IMR-90 (cell line): ENCODE measurements at regions not wholly inside any gene's neighbourhood (a gene's known extent, or its start where the extent isn't known, plus 50 kb on each side); places are given as distances from the start of the nearest gene placed in this dataset.

Source experiments
- ATAC-seq: fragments of 200-7000 bp; cut with Tn5 transposase; 2 replicates; pipeline ENCODE4 v1.9.1; 2020; ENCODE audit warnings: low read depth, mild to moderate bottlenecking, moderate library complexity
- BruUV-seq: library from RNA; stranded (reverse); fragments of 400-500 nt; replicated peaks from 2 replicates; lab custom pipeline; 2021; lab: Mats Ljungman, UMichigan
- CTCF ChIA-PET: fragments of 300-600 bp; formaldehyde crosslinking; extraction: SDS; loops from one replicate; lab custom pipeline; 2021; ENCODE audit warnings: antibody characterized with exemption; lab: Yijun Ruan, JAX
- POLR2A ChIA-PET: fragments of 300-600 bp; sonication (Branson Sonifier 250); formaldehyde crosslinking; loops from one replicate; lab custom pipeline; 2022; ENCODE audit warnings: antibody characterized with exemption; ENCODE audit not compliant: unreplicated experiment; lab: Charles Lee
- DNase-seq: peaks from one replicate; pipeline ENCODE4 v3.0.0; 2013
- H2AFZ ChIP-seq: replicated peaks from 2 replicates; pipeline ENCODE3; 2013; ENCODE audit warnings: low read length, mild to moderate bottlenecking; ENCODE audit not compliant: poor library complexity
- H2AK5ac ChIP-seq: 2 replicates; pipeline ENCODE4 v1.6.1; 2013; ENCODE audit warnings: low read depth, low read length, inconsistent platforms
- H2AK9ac ChIP-seq: replicated peaks from 2 replicates; pipeline ENCODE3; 2013; ENCODE audit warnings: mild to moderate bottlenecking, low read depth, low read length, moderate library complexity; ENCODE audit not compliant: poor library complexity
- H2BK120ac ChIP-seq: 2 replicates; pipeline ENCODE4 v1.6.1; 2013; ENCODE audit warnings: low read depth, low read length, inconsistent platforms
- H2BK15ac ChIP-seq: 3 replicates; pipeline ENCODE4 v1.6.1; 2013; ENCODE audit warnings: low read depth, low read length, inconsistent platforms
- H2BK20ac ChIP-seq: 2 replicates; pipeline ENCODE4 v1.6.1; 2013; ENCODE audit warnings: low read depth, mild to moderate bottlenecking, inconsistent platforms, low read length, moderate library complexity
- H2BK5ac ChIP-seq: 2 replicates; pipeline ENCODE4 v1.6.1; 2013; ENCODE audit warnings: mild to moderate bottlenecking, low read depth, low read length, inconsistent platforms; ENCODE audit not compliant: poor library complexity, severe bottlenecking
- H3K14ac ChIP-seq: replicated peaks from 2 replicates; pipeline ENCODE4 v1.6.1; 2013; ENCODE audit warnings: low read depth, low read length, inconsistent platforms
- H3K18ac ChIP-seq: 2 replicates; pipeline ENCODE4 v1.6.1; 2013; ENCODE audit warnings: low read depth, low read length, control low read depth
- H3K23ac ChIP-seq: 2 replicates; pipeline ENCODE4 v1.6.1; 2013; ENCODE audit warnings: low read depth, low read length, inconsistent platforms
- H3K27ac ChIP-seq: 2 replicates; pipeline ENCODE4 v1.5.1; 2013; ENCODE audit warnings: mild to moderate bottlenecking, control low read depth, low read length; ENCODE audit not compliant: insufficient read depth
- H3K27me3 ChIP-seq: 2 replicates; pipeline ENCODE4 v1.6.1; 2013; ENCODE audit warnings: low read length; ENCODE audit not compliant: control insufficient read depth, insufficient read depth
- H3K36me3 ChIP-seq: 2 replicates; pipeline ENCODE4 v1.6.1; 2013; ENCODE audit warnings: low read length, mixed read lengths; ENCODE audit not compliant: control insufficient read depth, insufficient read depth
- H3K4ac ChIP-seq: 2 replicates; pipeline ENCODE4 v1.6.1; 2013; ENCODE audit warnings: low read depth, low read length, inconsistent platforms
- H3K4me1 ChIP-seq: 2 replicates; pipeline ENCODE4 v1.6.1; 2013; ENCODE audit warnings: low read length, mixed read lengths; ENCODE audit not compliant: control insufficient read depth, insufficient read depth
- H3K4me2 ChIP-seq: 2 replicates; pipeline ENCODE4 v1.6.1; 2013; ENCODE audit warnings: low read depth, mild to moderate bottlenecking, control low read depth, low read length, moderate library complexity
- H3K4me3 ChIP-seq: 2 replicates; pipeline ENCODE4 v1.5.1; 2013; ENCODE audit warnings: low read depth, mild to moderate bottlenecking, control low read depth, low read length, moderate library complexity; ENCODE audit not compliant: insufficient read depth
- H3K56ac ChIP-seq: 2 replicates; pipeline ENCODE4 v1.6.1; 2013; ENCODE audit warnings: low read length, inconsistent platforms; ENCODE audit not compliant: insufficient read depth; ENCODE audit errors: extremely low read depth
- H3K79me1 ChIP-seq, 2 experiments: 2 replicates each; pipeline ENCODE4 v1.6.1; 2013; ENCODE audit warnings: low read length in 2 of 2, inconsistent platforms in 1 of 2, low read depth in 1 of 2
- H3K9ac ChIP-seq: 2 replicates; pipeline ENCODE4 v1.6.1; 2013; ENCODE audit warnings: low read depth, low read length, control low read depth
- H3K9me1 ChIP-seq: 2 replicates; pipeline ENCODE4 v1.6.1; 2013; ENCODE audit warnings: low read length, inconsistent platforms; ENCODE audit not compliant: insufficient read depth
- H3K9me3 ChIP-seq: 2 replicates; pipeline ENCODE4 v1.6.1; 2013; ENCODE audit warnings: low read length; ENCODE audit not compliant: control insufficient read depth, insufficient read depth
- H4K20me1 ChIP-seq: 2 replicates; pipeline ENCODE4 v1.6.1; 2013; ENCODE audit warnings: low read length, inconsistent platforms; ENCODE audit not compliant: insufficient read depth
- H4K5ac ChIP-seq: 2 replicates; pipeline ENCODE4 v1.6.1; 2013; ENCODE audit warnings: mild to moderate bottlenecking, low read depth, low read length, control low read depth
- H4K8ac ChIP-seq, 2 experiments: 2 replicates each; pipeline ENCODE4 v1.6.1; 2013; ENCODE audit warnings: low read depth in 2 of 2, low read length in 2 of 2, control low read depth in 1 of 2, inconsistent platforms in 1 of 2
- H4K91ac ChIP-seq: 2 replicates; pipeline ENCODE4 v1.6.1; 2013; ENCODE audit warnings: low read depth, low read length, inconsistent platforms; ENCODE audit not compliant: insufficient read depth
- BHLHE40 ChIP-seq: fragments of 150-350 bp; IDR thresholded peaks from 2 replicates; pipeline ENCODE4 v1.6.1; 2016; ENCODE audit warnings: mild to moderate bottlenecking, low read depth, low read length
- CTCF ChIP-seq: conservative IDR thresholded peaks from 2 replicates; pipeline ENCODE4 v1.5.1; 2012; ENCODE audit warnings: mild to moderate bottlenecking, low read depth, low read length, improper control_type of control experiment
- MAFK ChIP-seq: IDR thresholded peaks from 2 replicates; pipeline ENCODE4 v1.6.1; 2012; ENCODE audit warnings: low read depth, low read length, improper control_type of control experiment
- MXI1 ChIP-seq: IDR thresholded peaks from 2 replicates; pipeline ENCODE4 v1.6.1; 2012; ENCODE audit warnings: low read depth, mild to moderate bottlenecking, low read length, moderate library complexity, borderline replicate concordance
- RAD21 ChIP-seq: IDR thresholded peaks from 2 replicates; pipeline ENCODE4 v1.6.1; 2012; ENCODE audit warnings: low read length, improper control_type of control experiment
- RFX5 ChIP-seq: IDR thresholded peaks from 2 replicates; pipeline ENCODE4 v1.8.0; 2012; ENCODE audit warnings: low read depth, mild to moderate bottlenecking, low read length, moderate library complexity
- WGBS, 2 experiments: methylation state at CpG; one replicate each; pipeline versions ENCODE4 v1.1.5 to v1.1.7; 2013; ENCODE audit warnings: missing lambda C conversion rate in 2 of 2; ENCODE audit not compliant: insufficient read length in 1 of 2; ENCODE audit errors: extremely low coverage in 2 of 2; 5-methylcytosine and 5-hydroxymethylcytosine counted together
- dilution Hi-C: fragments of 300-500 bp; cut with HindIII; formaldehyde crosslinking; loops from one replicate; pipeline ENCODE4 v1.14.3; 2018; ENCODE audit warnings: low sequenced_read_pairs; ENCODE audit not compliant: unreplicated experiment
- in situ Hi-C: fragments of 300-500 bp; cut with MboI; formaldehyde crosslinking; loops from 3 replicates; pipeline ENCODE4 v1.14.3; 2019; ENCODE audit warnings: low sequenced_read_pairs, inconsistent platforms, mixed read lengths
- intact Hi-C: fragments of 100-400 bp; cut with micrococcal nuclease; formaldehyde crosslinking; loops from 2 replicates; pipeline ENCODE4 v1.10.0; 2022

- no peak overlapping the region for H4K5ac ChIP-seq
- no peak overlapping the region for H3K9ac ChIP-seq
- H3K4me3 ChIP-seq, result no peak overlapping the region
- POLR2A ChIA-PET, result no interaction called here
- H3K9me3 ChIP-seq, result no peaks in the 10 kb centered on the region
- H3K4ac ChIP-seq, result no peak overlapping the region
- H2BK15ac ChIP-seq, result no peak overlapping the region
- no peaks in the 10 kb centered on the region for H3K9me1 ChIP-seq
- in situ Hi-C loops, result no loop called here
- peaks cover 2% of the 10 kb centered on the region; the same call in 1 of the 2 replicates for H3K27me3 ChIP-seq
- H2BK20ac ChIP-seq, result no peak overlapping the region
- H2BK120ac ChIP-seq, result no peak overlapping the region
- H4K8ac ChIP-seq, result no peak overlapping the region
- H3K36me3 ChIP-seq, result no peaks in the 10 kb centered on the region
- CTCF ChIA-PET, result no interaction called here
- no peak overlapping the region for H3K4me2 ChIP-seq
- H2BK5ac ChIP-seq, result no peak overlapping the region
- TF ChIP-seq CTCF (no peak), BHLHE40 (no peak), MAFK (no peak), RFX5 (no peak), MXI1 (no peak), RAD21 (no peak)
- no peak overlapping the region for H3K18ac ChIP-seq
- BruUV-seq, result no TSS peak
- no peaks in the 10 kb centered on the region for H4K20me1 ChIP-seq
- DNase-seq (no peak), ATAC-seq (no peak)
- no peak overlapping the region for H3K14ac ChIP-seq
- no peak overlapping the region for H3K27ac ChIP-seq
- H3K4me1 ChIP-seq, result no peaks in the 10 kb centered on the region
- H2AFZ ChIP-seq, result no peak overlapping the region
- H2AK5ac ChIP-seq, result no peak overlapping the region
- H3K79me1 ChIP-seq, result no peaks in the 10 kb centered on the region
- H4K91ac ChIP-seq, result no peak overlapping the region
- no peak overlapping the region for H2AK9ac ChIP-seq
- 67% methylated on average over 1 of the region's 8 CpGs; no CpG with 5 or more reads in 1 of the 2 experiments for WGBS, 2 experiments
- intact Hi-C loops, result no loop called here
- dilution Hi-C loops, result no loop called here
- no peak overlapping the region for H3K56ac ChIP-seq
- no peak overlapping the region for H3K23ac ChIP-seq
These were observed 102.9 kb upstream of the SLC34A2 start for GRCh38 chr4:25552580-25553271.
